Heart left ventricle (tissue), 16 donors: ENCODE measurements at regions not wholly inside any gene's neighbourhood (a gene's known extent, or its start where the extent isn't known, plus 50 kb on each side); places are given as distances from the start of the nearest gene placed in this dataset.

Source experiments
- ATAC-seq, 4 donors: fragments of 200-7000 bp; cut with Tn5 transposase; one replicate each; pipeline ENCODE4 v1.9.1; 2020 to 2022; ENCODE audit warnings: moderate library complexity in 4 of 4, mild to moderate bottlenecking in 3 of 4, moderate number of reproducible peaks in 1 of 4
- DNase-seq, 5 donors: peaks; one replicate each; pipeline ENCODE4 v3.0.0-alpha.2; 2020
- H3K27ac ChIP-seq, 12 donors: fragments of 200-600 bp; sonication (generic) in 4 of 12; one replicate each; pipeline versions ENCODE4 v1.5.0 to v1.8.0; 2016 to 2022; ENCODE audit warnings: mild to moderate bottlenecking in 2 of 12
- H3K27me3 ChIP-seq, 9 donors: fragments of 200-600 bp; sonication (generic) in 2 of 9; one replicate each; pipeline versions ENCODE4 v1.5.1 to v1.8.0; 2016 to 2022; ENCODE audit warnings: mild to moderate bottlenecking in 3 of 9
- H3K36me3 ChIP-seq, 9 donors: fragments of 200-600 bp; sonication (generic) in 2 of 9; one replicate each; pipeline versions ENCODE4 v1.5.0 to v1.8.0; 2018 to 2022; ENCODE audit warnings: mild to moderate bottlenecking in 2 of 9
- H3K4me1 ChIP-seq, 12 donors: fragments of 200-600 bp; sonication (generic) in 4 of 12; one replicate each; pipeline versions ENCODE4 v1.5.0 to v1.8.0; 2016 to 2022; ENCODE audit warnings: mild to moderate bottlenecking in 3 of 12
- H3K4me3 ChIP-seq, 12 donors: fragments of 200-600 bp; sonication (generic) in 4 of 12; one replicate each; pipeline versions ENCODE4 v1.5.0 to v1.8.0; 2017 to 2022; ENCODE audit warnings: mild to moderate bottlenecking in 9 of 12, moderate library complexity in 4 of 12
- H3K9me3 ChIP-seq, 12 donors: fragments of 200-600 bp; sonication (generic) in 4 of 12; one replicate each; pipeline versions ENCODE4 v1.5.0 to v1.8.0; 2016 to 2022; ENCODE audit warnings: mild to moderate bottlenecking in 1 of 12
- CTCF ChIP-seq, 12 donors: fragments of 200-600 bp; sonication (generic) in 4 of 12; IDR thresholded peaks; one replicate each; pipeline versions ENCODE4 v1.5.0 to v1.8.0; 2018 to 2022; ENCODE audit warnings: antibody characterized with exemption in 12 of 12, mild to moderate bottlenecking in 5 of 12
- POLR2A ChIP-seq, 2 donors: fragments of 450-650 bp; IDR thresholded peaks; one replicate each; pipeline ENCODE4 v1.6.1; 2017; ENCODE audit warnings: antibody characterized with exemption in 2 of 2, mild to moderate bottlenecking in 2 of 2, moderate library complexity in 2 of 2
- WGBS, 4 donors: extraction: QIAGEN DNeasy Blood & Tissue Kit in 2 of 4; methylation state at CpG; one replicate each; pipeline versions ENCODE4 v1.1.5 to v1.1.7; 2013 to 2018; 5-methylcytosine and 5-hydroxymethylcytosine counted together
- intact Hi-C, 10 donors: fragments of 100-400 bp; cut with DNase I; formaldehyde crosslinking; loops; one replicate each; pipeline versions ENCODE4 v1.11.1 to v1.14.2; 2022
- donor health status: ischemic (EF 13 %, LVEDD 7.1; RV severe dilation, severe dysfunction).
- donor health status: healthy with polysubstance abuse.
- donor health status: DM: no; HTN: yes; CAD: no.
- donor health status: DM: no; HTN: no; CAD: no.
- donor health status: ischemic (EF 25% LVEDD 6.9; RV normal size, moderate dysfunction).
- donor health status: ischemic (EF 25% LVEDD 5.7; RV mildly dilated, moderate dysfunction).
- donor health status: healthy.
- donor health status: DM: yes; HTN: yes; CAD: no.
- donor health status: ischemic (EF 35%, LVEDD 5.7; RV mildly dilated, moderate dysfunction).
- donor health status: nonischemic (EF 11% LVEDD 7.7; RV severe dilation, severe dysfunction).
- donor health status: DM: yes; HTN: yes; CAD: no.
- donor health status: PGD.
- donor health status: ischemic (EF 29% LVEDD 5.4; RV normal size, mild dysfunction).
- donor health status: nonischemic (EF 23%, LVEDD 6.1; RV moderate dilation, normal function).

- Histone ChIP-seq H3K4me3 (no peak overlapping the region), H3K9me3 (no peaks in the 10 kb centered on the region), H3K4me1 (no peaks in the 10 kb centered on the region), H3K27ac (no peak overlapping the region), H3K36me3 (no peaks in the 10 kb centered on the region), H3K27me3 (peaks cover 0 to 4% (median 0%) of the 10 kb centered on the region in 9 donors)
- TF ChIP-seq CTCF (IDR thresholded peaks at IDR 0.05): no peak
- TF ChIP-seq POLR2A (IDR thresholded peaks at IDR 0.05): no peak
- intact Hi-C loops: loop anchor here in 1 of 10 donors (10.0 kb wide), 1 partner anchor 283 kb away; no protein-coding TSS in a partner anchor
- no peak for DNase-seq
- no peak for ATAC-seq
- 60 to 65% (median 62%) methylated on average over 5 of the region's 5 CpGs for WGBS, 4 donors
Measured at GRCh38 chr18:25817546-25818237, 272.7 kb downstream of the SS18 start.

- H3K27ac ChIP-seq: no peak overlapping the region
- H3K36me3 ChIP-seq: no peaks in the 10 kb centered on the region
- H3K27me3 ChIP-seq: peaks cover 0 to 4% (median 0%) of the 10 kb centered on the region in 9 donors
- TF ChIP-seq CTCF (IDR thresholded peaks at IDR 0.05) (no peak), POLR2A (IDR thresholded peaks at IDR 0.05) (no peak)
- DNase-seq: no peak
- WGBS, 4 donors: 86 to 87% (median 87%) methylated on average over 3 of the region's 3 CpGs
- no peak overlapping the region for H3K4me3 ChIP-seq
- intact Hi-C loops: loop anchor here in 1 of 10 donors (10.0 kb wide), 1 partner anchor 281 kb away; no protein-coding TSS in a partner anchor
- no peaks in the 10 kb centered on the region for H3K9me3 ChIP-seq
- no peaks in the 10 kb centered on the region for H3K4me1 ChIP-seq
- no peak for ATAC-seq
Measured at GRCh38 chr18:25815659-25816058, 274.8 kb downstream of the SS18 start.

GRCh38 chr18:25814841-25815458 lies 275.5 kb downstream of the SS18 start:
- Histone ChIP-seq H3K27ac (no peak overlapping the region), H3K36me3 (no peaks in the 10 kb centered on the region), H3K4me1 (no peaks in the 10 kb centered on the region), H3K9me3 (no peaks in the 10 kb centered on the region), H3K4me3 (no peak overlapping the region), H3K27me3 (no peaks in the 10 kb centered on the region)
- no peak for TF ChIP-seq CTCF (IDR thresholded peaks at IDR 0.05)
- TF ChIP-seq POLR2A (IDR thresholded peaks at IDR 0.05): no peak
- intact Hi-C loops: loop anchor here in 1 of 10 donors (10.0 kb wide), 1 partner anchor 280 kb away; no protein-coding TSS in a partner anchor
- 66 to 74% (median 72%) methylated on average over 4 of the region's 4 CpGs for WGBS, 4 donors
- ATAC-seq (no peak), DNase-seq (no peak)

- intact Hi-C loops: loop anchor here in 1 of 10 donors (10.0 kb wide), 1 partner anchor 278 kb away; no protein-coding TSS in a partner anchor
- Histone ChIP-seq H3K9me3 (no peaks in the 10 kb centered on the region), H3K36me3 (no peaks in the 10 kb centered on the region), H3K27ac (no peak overlapping the region), H3K4me3 (no peak overlapping the region), H3K27me3 (no peaks in the 10 kb centered on the region), H3K4me1 (no peaks in the 10 kb centered on the region)
- ATAC-seq (no peak), DNase-seq (no peak)
- TF ChIP-seq CTCF (IDR thresholded peaks at IDR 0.05) (no peak), POLR2A (IDR thresholded peaks at IDR 0.05) (no peak)
- WGBS, 4 donors: 73 to 81% (median 78%) methylated on average over 5 of the region's 5 CpGs
Measured at GRCh38 chr18:25813110-25813509, 277.3 kb downstream of the SS18 start.
